ENCODE measurements at regions not wholly inside any gene's neighbourhood (a gene's known extent, or its start where the extent isn't known, plus 50 kb on each side); places are given as distances from the start of the nearest gene placed in this dataset.

DNA sequence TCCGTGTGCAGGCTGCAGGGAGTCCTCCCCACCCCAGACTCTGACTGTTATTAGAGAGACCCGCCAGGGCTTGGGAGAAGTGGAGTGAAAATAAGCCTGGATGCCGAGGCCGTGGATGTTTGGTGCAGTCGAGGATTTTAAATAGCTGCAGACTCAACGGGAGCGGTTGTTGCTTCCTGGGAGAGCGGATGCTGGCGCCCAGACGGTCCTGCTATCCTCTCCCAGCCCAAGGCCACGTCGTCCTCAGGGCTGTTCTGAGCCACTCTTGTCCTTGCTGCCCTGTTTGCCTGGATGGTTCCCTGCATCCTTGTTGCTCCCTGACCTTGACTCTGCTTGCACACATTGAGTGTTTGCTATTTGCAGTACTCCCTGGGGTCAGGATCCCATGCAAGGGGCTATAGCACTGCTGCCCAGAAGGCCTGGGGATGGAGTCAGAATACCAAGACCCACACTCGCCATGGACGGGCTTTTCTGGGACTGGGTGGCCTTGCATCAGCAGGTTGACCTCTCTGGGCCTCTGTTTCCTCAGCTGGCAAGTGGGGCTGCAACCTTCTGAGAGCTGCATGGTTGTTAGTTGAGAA lies 205.3 kb upstream of the C1orf174 start:
- no peak for TF ChIP-seq EZH2 (IDR thresholded peaks at IDR 0.05; ENCODE audit: insufficient read depth, low read length)
- TF ChIP-seq, protein P1, sequence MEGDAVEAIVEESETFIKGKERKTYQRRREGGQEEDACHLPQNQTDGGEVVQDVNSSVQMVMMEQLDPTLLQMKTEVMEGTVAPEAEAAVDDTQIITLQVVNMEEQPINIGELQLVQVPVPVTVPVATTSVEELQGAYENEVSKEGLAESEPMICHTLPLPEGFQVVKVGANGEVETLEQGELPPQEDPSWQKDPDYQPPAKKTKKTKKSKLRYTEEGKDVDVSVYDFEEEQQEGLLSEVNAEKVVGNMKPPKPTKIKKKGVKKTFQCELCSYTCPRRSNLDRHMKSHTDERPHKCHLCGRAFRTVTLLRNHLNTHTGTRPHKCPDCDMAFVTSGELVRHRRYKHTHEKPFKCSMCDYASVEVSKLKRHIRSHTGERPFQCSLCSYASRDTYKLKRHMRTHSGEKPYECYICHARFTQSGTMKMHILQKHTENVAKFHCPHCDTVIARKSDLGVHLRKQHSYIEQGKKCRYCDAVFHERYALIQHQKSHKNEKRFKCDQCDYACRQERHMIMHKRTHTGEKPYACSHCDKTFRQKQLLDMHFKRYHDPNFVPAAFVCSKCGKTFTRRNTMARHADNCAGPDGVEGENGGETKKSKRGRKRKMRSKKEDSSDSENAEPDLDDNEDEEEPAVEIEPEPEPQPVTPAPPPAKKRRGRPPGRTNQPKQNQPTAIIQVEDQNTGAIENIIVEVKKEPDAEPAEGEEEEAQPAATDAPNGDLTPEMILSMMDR (IDR thresholded peaks at IDR 0.05; ENCODE audit: insufficient read depth, low read depth, low read length): no peak
